Erythroblast (primary cell): ENCODE measurements at regions not wholly inside any gene's neighbourhood (a gene's known extent, or its start where the extent isn't known, plus 50 kb on each side); places are given as distances from the start of the nearest gene placed in this dataset.

ENCODE experiments used
- GATA1 ChIP-seq: IDR thresholded peaks from 2 replicates; pipeline ENCODE4 v1.6.1; 2011; ENCODE audit warnings: low read depth, mild to moderate bottlenecking, control low read depth, low read length, moderate library complexity
- POLR2A ChIP-seq: IDR thresholded peaks from 2 replicates; pipeline ENCODE4 v1.6.1; 2011; ENCODE audit warnings: mild to moderate bottlenecking, low read length

DNA sequence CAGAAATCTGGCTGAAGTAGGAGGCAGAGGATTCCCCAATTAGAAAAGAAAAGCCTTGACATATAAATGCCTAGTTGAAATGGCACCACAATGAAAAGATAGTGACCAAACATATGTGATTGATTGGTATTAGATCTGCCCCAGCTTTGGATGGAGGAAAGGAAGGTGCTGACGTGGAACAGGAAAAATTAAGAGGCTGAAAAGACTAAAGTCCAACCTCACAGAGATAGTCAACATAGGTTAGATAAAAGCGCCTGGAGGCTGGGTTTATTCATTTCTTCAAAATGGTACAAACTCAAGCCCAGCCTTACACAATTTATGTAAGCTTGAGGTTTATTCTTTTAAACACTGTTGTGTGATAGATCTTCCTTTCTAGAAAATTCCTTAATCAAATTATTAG, 129.6 kb downstream of the RPS29 start:
- TF ChIP-seq POLR2A: no peak
- TF ChIP-seq GATA1: no peak
